GM13977 (cell line): ENCODE measurements at regions not wholly inside any gene's neighbourhood (a gene's known extent, or its start where the extent isn't known, plus 50 kb on each side); places are given as distances from the start of the nearest gene placed in this dataset.

Source experiments
- DNase-seq: peaks from one replicate; pipeline ENCODE4 v3.0.0; 2012; ENCODE audit warnings: low spot score
- in situ Hi-C: fragments of 300-500 bp; cut with MboI; formaldehyde crosslinking; loops from one replicate; pipeline ENCODE4 v1.12.0; 2022; ENCODE audit warnings: low sequenced_read_pairs, low pct_unique_long_range_greater_than_20kb, mixed read lengths, inconsistent platforms; ENCODE audit not compliant: unreplicated experiment
- TF ChIP-seq, protein P1 (sequence below): IDR thresholded peaks from 2 replicates; pipeline ENCODE4 v1.5.1; 2012; ENCODE audit warnings: mild to moderate bottlenecking, control low read depth; ENCODE audit not compliant: insufficient read depth; ENCODE audit errors: extremely low read depth, missing control alignments

DNA sequence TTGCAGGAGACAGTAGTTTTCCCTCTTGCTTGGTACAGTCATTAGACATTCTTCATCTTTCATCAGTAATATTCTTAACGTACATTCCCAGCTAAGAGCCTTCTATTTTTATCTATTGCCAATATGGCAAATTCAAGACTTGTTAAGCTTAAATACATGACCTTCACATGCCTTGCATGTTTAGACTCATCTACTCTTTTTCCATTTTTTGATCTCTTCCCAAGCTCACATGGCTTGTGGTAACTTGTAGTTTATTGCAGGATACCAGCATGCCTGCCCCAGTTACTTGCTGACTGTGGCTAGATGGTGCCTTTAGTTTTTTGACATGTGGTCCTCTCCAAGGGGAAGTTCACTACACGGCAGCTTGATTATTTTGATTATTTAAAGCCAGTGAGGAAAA is 729.0 kb downstream of the SLC6A15 start:
- TF ChIP-seq, protein P1, sequence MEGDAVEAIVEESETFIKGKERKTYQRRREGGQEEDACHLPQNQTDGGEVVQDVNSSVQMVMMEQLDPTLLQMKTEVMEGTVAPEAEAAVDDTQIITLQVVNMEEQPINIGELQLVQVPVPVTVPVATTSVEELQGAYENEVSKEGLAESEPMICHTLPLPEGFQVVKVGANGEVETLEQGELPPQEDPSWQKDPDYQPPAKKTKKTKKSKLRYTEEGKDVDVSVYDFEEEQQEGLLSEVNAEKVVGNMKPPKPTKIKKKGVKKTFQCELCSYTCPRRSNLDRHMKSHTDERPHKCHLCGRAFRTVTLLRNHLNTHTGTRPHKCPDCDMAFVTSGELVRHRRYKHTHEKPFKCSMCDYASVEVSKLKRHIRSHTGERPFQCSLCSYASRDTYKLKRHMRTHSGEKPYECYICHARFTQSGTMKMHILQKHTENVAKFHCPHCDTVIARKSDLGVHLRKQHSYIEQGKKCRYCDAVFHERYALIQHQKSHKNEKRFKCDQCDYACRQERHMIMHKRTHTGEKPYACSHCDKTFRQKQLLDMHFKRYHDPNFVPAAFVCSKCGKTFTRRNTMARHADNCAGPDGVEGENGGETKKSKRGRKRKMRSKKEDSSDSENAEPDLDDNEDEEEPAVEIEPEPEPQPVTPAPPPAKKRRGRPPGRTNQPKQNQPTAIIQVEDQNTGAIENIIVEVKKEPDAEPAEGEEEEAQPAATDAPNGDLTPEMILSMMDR, result no peak
- in situ Hi-C loops, result no loop called here
- DNase-seq, result no peak

DNA sequence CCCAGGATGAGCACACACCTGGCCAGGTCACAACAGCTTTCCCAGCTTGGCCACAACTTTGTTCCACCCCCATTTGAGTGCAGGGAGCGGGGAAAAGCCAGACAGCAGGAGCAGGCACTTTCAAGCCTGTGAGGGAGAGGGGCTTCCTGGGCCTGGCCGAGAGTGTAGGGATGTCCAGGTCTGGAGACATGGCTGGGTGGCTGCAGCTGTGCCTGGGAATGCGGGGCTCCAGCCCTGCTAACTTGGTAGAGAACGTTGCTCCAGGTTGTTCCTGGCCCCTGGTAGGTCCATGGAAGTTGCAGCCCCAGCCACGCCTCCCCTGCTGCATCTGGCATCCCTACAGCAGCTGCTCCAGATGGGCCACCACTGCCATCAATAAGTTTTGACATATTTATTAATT is 738.5 kb downstream of the SLC6A15 start:
- no peak for DNase-seq
- TF ChIP-seq, protein P1, result no peak
- in situ Hi-C loops, result no loop called here

GRCh38 chr12:84172823-84173424 is 739.7 kb downstream of the SLC6A15 start:
- in situ Hi-C loops, result no loop called here
- no peak for DNase-seq
- TF ChIP-seq, protein P1, result no peak

GRCh38 chr12:84166812-84167211 is 745.8 kb downstream of the SLC6A15 start:
- in situ Hi-C loops, result no loop called here
- no peak for DNase-seq
- TF ChIP-seq, protein P1, result no peak

DNA sequence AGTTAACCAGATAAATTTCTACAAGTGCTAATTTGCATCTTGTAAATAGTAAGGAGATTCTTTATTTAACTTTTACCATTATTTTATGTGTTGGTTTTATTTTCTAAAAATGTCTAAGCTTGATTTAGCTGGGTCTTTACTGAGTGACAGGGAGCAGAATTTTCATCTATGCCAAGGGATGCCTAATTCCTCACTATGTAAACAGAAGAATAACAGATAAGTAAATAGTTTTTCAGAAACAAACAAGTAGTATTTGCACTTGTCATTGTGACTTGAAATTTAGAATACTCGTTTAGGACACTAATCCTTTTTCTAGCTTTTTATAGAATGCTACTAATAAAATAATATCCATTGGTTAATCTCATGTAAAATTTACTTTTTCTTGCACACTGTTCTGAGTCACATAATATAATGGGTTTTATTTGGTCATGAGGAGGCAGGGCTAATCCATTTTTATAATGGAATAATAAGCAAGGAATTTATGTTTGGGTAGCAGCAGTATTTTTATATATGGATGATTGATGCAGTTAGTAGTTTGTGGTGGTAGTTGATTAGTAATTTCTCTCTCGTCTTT is 746.5 kb downstream of the SLC6A15 start:
- DNase-seq, result no peak
- TF ChIP-seq, protein P1, result no peak
- in situ Hi-C loops, result no loop called here

GRCh38 chr12:84161296-84161695 is 751.3 kb downstream of the SLC6A15 start:
- in situ Hi-C loops, result no loop called here
- TF ChIP-seq, protein P1, result no peak
- no peak for DNase-seq

DNA sequence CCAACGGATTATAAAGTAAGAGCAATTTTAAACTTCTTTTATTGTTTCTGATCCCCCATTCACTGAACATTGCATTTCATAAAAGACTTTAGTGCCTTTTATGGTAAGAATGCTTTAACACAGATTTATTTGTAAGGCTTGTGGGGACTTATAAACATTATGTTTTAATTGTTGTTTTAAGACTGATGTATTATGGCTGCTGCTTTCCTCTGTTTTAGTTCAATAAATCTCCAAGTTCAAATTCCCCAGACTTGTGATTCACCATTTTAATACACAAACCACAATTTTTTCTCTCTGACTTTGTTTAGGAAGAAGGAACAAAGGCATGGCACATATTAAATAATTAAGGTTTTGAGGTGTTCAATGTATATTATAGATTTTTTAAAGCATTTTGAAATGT is 753.3 kb downstream of the SLC6A15 start:
- DNase-seq, result no peak
- in situ Hi-C loops, result no loop called here

More for the DNA sequence above, 753.3 kb downstream of the SLC6A15 start:
- TF ChIP-seq, protein P1, result no peak
